WI38 (cell line): ENCODE measurements at regions not wholly inside any gene's neighbourhood (a gene's known extent, or its start where the extent isn't known, plus 50 kb on each side); places are given as distances from the start of the nearest gene placed in this dataset.

Source experiments
- H3K4me3 ChIP-seq: 2 replicates; pipeline ENCODE4 v1.5.1; 2011; ENCODE audit warnings: low read depth, mild to moderate bottlenecking, control low read depth, low read length
- TF ChIP-seq, protein P1 (sequence below): IDR thresholded peaks from 2 replicates; pipeline ENCODE4 v1.5.1; 2012; ENCODE audit warnings: low read depth, mild to moderate bottlenecking, control low read depth, low read length

DNA sequence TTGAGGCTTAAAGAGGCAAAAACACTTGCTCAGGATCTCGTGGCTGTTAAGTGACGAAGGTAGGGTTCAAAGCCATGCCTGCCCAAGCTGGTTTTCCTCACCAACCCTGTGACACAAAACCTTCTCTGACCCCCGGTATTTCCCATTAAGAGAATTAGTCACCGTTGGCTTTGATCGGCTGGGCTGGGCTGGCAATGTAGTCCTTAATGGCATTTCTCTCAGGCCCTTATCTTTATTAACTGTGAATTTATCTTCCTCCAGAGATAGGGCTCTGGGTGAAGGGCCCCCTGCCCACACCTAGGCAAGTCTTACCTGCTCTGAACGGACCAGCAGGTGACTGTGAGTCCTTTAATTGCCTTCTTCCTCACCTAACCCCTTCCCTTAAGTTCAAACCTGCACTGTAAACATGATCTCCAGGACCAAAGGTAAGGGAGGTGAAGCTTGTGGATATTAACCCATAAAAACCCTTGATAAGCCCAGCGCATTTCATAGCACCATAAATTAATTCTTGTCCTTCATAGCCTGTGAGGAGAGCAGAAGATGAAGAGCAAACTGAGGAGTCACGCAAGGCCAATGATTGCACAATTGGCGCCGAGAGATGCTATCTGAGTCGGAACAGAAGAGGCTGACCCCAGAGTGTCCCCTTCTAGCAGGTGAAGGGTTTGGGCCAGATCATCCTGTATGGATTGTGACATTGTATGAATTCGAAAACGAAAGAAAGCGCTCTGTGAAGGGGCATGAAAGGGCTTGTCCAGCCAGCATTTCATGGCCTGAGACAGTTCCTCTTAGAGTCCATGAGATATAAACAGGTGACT is 790.8 kb upstream of the TBX3 start:
- H3K4me3 ChIP-seq, result no peak overlapping the region
- TF ChIP-seq, protein P1, sequence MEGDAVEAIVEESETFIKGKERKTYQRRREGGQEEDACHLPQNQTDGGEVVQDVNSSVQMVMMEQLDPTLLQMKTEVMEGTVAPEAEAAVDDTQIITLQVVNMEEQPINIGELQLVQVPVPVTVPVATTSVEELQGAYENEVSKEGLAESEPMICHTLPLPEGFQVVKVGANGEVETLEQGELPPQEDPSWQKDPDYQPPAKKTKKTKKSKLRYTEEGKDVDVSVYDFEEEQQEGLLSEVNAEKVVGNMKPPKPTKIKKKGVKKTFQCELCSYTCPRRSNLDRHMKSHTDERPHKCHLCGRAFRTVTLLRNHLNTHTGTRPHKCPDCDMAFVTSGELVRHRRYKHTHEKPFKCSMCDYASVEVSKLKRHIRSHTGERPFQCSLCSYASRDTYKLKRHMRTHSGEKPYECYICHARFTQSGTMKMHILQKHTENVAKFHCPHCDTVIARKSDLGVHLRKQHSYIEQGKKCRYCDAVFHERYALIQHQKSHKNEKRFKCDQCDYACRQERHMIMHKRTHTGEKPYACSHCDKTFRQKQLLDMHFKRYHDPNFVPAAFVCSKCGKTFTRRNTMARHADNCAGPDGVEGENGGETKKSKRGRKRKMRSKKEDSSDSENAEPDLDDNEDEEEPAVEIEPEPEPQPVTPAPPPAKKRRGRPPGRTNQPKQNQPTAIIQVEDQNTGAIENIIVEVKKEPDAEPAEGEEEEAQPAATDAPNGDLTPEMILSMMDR, result no peak

DNA sequence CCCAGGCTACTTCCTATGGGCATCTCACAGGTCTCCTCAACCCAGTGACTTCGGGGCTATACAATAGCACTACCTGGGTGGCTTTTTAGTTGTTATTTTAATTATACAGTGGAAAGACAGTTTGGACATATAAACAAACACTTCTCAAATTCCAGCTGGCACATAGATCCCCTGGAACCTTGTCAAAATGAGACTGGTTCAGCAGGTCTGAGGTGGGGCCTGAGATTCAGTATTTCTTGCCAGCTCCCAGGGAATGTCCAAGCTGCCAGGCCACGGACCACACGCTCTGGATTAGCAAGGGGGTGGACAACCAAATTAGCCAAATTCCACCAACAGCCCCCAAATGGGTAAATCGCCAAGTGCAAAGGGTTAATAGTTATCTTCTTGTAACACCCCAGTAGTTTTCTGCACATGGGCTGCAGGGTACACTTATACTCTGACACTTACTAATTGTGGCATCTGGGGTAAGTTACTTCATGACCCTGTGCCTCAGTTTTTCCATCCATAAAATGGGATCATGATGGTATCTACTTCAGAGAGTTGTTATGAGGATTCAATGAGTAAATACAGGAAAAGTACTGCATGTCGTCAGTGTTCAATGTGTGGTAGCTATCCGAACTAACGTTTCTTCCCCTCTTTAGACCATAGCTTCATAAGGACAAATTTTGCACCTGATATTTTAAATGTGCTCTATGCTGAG is 789.4 kb upstream of the TBX3 start:
- H3K4me3 ChIP-seq, result no peak overlapping the region
- TF ChIP-seq, protein P1, result no peak

DNA sequence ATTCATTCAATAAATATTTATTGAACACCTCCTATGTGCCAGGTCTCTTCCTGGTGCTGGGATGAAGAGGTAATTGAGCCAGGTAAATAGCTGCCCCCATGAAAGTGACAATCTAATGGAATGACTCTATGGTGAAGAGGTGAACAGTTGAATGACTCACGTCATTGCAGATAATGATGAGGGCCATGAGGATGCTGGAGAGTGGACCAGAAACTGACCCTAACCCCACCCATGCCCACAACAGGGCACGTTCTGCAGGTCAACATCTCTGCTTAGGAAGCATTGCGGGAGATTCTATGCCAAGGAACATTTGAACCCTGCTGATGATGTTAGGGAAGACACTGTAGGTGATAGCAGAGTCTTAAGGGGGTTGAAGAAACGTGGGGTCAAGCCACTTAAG is 788.9 kb upstream of the TBX3 start:
- TF ChIP-seq, protein P1, result no peak
- no peak overlapping the region for H3K4me3 ChIP-seq

DNA sequence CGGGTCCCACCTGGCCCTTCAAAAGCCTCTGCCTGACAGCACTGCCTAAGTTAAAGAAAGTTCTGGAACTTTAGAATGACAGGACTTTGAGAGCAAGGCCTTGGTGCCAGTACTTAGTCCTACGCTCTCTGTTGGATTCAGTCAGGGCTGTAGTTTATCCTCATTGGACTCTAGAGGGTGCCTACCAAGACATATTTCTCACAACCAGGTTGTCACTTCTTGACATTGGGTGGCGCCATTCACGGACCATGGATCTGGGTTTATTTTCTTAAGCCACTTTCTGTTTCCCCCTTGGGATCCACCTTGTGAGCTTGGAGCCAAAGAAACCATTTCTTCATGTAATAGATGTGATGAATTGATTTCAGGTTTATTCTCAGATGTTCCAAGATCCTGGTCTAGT is 787.0 kb upstream of the TBX3 start:
- no peak overlapping the region for H3K4me3 ChIP-seq
- TF ChIP-seq, protein P1, result no peak

DNA sequence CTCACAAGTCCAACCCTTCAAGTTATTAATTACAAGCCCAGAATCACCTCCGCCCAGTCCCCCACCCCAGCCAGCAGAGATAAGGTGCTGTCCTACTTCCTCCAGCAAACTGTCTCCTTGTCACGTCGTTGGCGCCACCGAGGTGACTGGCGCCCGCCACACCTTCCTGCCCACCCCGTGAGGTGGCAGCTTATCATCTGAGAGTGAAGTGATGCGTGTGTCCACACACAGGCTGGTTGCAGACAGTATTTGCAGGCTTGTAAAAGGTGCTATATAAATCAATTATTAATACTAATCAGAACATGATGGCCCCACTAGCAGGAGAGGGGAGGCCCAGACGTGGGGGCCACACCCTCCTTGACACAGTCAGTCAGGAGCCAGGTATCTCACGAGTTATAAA is 786.6 kb upstream of the TBX3 start:
- TF ChIP-seq, protein P1, result no peak
- no peak overlapping the region for H3K4me3 ChIP-seq

DNA sequence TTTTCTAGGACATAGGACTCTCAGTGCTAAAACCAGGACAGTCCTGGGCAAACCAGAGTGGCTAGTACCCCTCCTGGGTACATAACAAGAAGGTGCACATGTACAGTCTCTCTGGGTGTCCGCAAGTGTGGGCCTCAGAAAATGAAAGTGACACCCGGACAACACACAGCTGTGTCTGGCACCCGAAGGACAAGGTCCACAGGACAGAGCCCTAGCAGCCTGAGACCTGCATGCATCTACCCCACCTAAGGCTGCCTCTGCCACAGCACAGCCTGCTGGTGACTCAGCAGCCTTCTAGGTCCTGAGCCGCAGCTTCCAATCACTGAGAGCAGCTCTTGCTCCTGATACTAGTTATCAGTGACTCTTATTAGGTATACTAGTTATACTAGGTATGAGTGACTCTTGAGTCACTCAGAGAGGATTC is 784.1 kb upstream of the TBX3 start:
- TF ChIP-seq, protein P1, result no peak
- no peak overlapping the region for H3K4me3 ChIP-seq

DNA sequence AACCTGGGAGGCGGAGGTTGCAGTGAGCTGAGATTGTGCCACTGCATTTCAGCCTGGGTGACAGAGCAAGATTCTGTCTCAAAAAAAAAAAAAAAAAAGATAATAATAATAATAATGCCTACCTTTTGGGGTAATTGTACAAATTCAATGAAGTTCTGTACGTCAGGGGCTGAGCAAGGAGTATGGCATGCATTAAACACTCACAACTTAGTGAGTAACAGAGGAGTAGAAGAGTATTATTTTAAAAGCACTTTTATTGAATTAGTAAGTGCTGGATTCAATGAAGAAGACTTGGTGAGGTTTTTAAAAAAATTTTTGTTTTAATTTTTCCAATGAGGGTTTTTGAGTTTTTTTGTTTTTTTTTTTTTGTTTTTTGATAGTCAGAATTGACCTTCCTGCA is 783.6 kb upstream of the TBX3 start:
- TF ChIP-seq, protein P1, result no peak
- H3K4me3 ChIP-seq, result no peak overlapping the region
